ENCODE measurements at regions not wholly inside any gene's neighbourhood (a gene's known extent, or its start where the extent isn't known, plus 50 kb on each side); places are given as distances from the start of the nearest gene placed in this dataset.

- Mint-ChIP-seq H3K27ac (no peak overlapping the region), H3K9me3 (peaks cover 19 to 28% of the 10 kb centered on the region in 2 donors), H3K36me3 (peaks cover 25 to 32% of the 10 kb centered on the region in 2 donors)
- ATAC-seq: no peak
- no peak for DNase-seq (ENCODE audit: low spot score in 2 of 2)
Observed at GRCh38 chr1:229085291-229085690, 185.6 kb upstream of the RAB4A start.

GRCh38 chr1:229086091-229086490, 184.8 kb upstream of the RAB4A start:
- DNase-seq (ENCODE audit: low spot score in 2 of 2) (no peak), ATAC-seq (no peak)
- Mint-ChIP-seq H3K36me3 (peaks cover 25 to 29% of the 10 kb centered on the region in 2 donors), H3K27ac (no peak overlapping the region), H3K9me3 (peaks cover 19 to 27% of the 10 kb centered on the region in 2 donors)

GRCh38 chr1:229086686-229087085, 184.2 kb upstream of the RAB4A start:
- no peak for ATAC-seq
- no peak overlapping the region for H3K27ac Mint-ChIP-seq
- DNase-seq (ENCODE audit: low spot score in 2 of 2): no peak
- H3K9me3 Mint-ChIP-seq: peaks cover 15 to 21% of the 10 kb centered on the region in 2 donors
- peaks cover 21 to 23% of the 10 kb centered on the region in 2 donors for H3K36me3 Mint-ChIP-seq

- no peak overlapping the region for H3K27ac Mint-ChIP-seq
- ATAC-seq (no peak), DNase-seq (ENCODE audit: low spot score in 2 of 2) (no peak)
- H3K9me3 Mint-ChIP-seq: peaks cover 12 to 19% of the 10 kb centered on the region in 2 donors
- H3K36me3 Mint-ChIP-seq: peaks cover 16 to 18% of the 10 kb centered on the region in 2 donors
Observed at GRCh38 chr1:229087339-229087738, 183.6 kb upstream of the RAB4A start.

GRCh38 chr1:229087906-229088305, 183.0 kb upstream of the RAB4A start:
- Mint-ChIP-seq H3K36me3 (peaks cover 11 to 12% of the 10 kb centered on the region in 2 donors), H3K27ac (no peak overlapping the region), H3K9me3 (peaks cover 6 to 14% of the 10 kb centered on the region in 2 donors)
- DNase-seq (ENCODE audit: low spot score in 2 of 2) (no peak), ATAC-seq (no peak)

GRCh38 chr1:229088711-229089110, 182.2 kb upstream of the RAB4A start:
- H3K36me3 Mint-ChIP-seq: peaks cover 3 to 4% of the 10 kb centered on the region in 2 donors
- ATAC-seq (no peak), DNase-seq (ENCODE audit: low spot score in 2 of 2) (no peak)
- no peak overlapping the region for H3K27ac Mint-ChIP-seq
- H3K9me3 Mint-ChIP-seq: peaks cover 3 to 9% of the 10 kb centered on the region in 2 donors

GRCh38 chr1:229089586-229090208, 181.2 kb upstream of the RAB4A start:
- Mint-ChIP-seq H3K27ac (no peak overlapping the region), H3K9me3 (no peaks in the 10 kb centered on the region), H3K36me3 (no peaks in the 10 kb centered on the region)
- ATAC-seq: no peak
- no peak for DNase-seq (ENCODE audit: low spot score in 2 of 2)

- ATAC-seq (no peak), DNase-seq (ENCODE audit: low spot score in 2 of 2) (no peak)
- no peaks in the 10 kb centered on the region for H3K9me3 Mint-ChIP-seq
- no peaks in the 10 kb centered on the region for H3K36me3 Mint-ChIP-seq
- no peak overlapping the region for H3K27ac Mint-ChIP-seq
Observed at GRCh38 chr1:229091721-229092136, 179.2 kb upstream of the RAB4A start.

- no peaks in the 10 kb centered on the region for H3K9me3 Mint-ChIP-seq
- H3K36me3 Mint-ChIP-seq: no peaks in the 10 kb centered on the region
- no peak for DNase-seq (ENCODE audit: low spot score in 2 of 2)
- peak overlapping the region in 1 of 2 donors; percentile 46 for H3K27ac Mint-ChIP-seq
- ATAC-seq: no peak
Observed at GRCh38 chr1:229092377-229093237, 178.3 kb upstream of the RAB4A start.

GRCh38 chr1:229093238-229093540, 177.7 kb upstream of the RAB4A start:
- DNase-seq (ENCODE audit: low spot score in 2 of 2): no peak
- no peaks in the 10 kb centered on the region for H3K9me3 Mint-ChIP-seq

GRCh38 chr1:229093609-229094336, 177.1 kb upstream of the RAB4A start:
- DNase-seq (ENCODE audit: low spot score in 2 of 2): no peak
- no peaks in the 10 kb centered on the region for H3K9me3 Mint-ChIP-seq
- no peaks in the 10 kb centered on the region for H3K36me3 Mint-ChIP-seq
- H3K27ac Mint-ChIP-seq: no peak overlapping the region
- no peak for ATAC-seq

More at GRCh38 chr1:229093238-229093540, 177.7 kb upstream of the RAB4A start:
- Mint-ChIP-seq H3K36me3 (no peaks in the 10 kb centered on the region), H3K27ac (peak overlapping the region in 1 of 2 donors; percentile 46)
- ATAC-seq: no peak

GRCh38 chr1:229094476-229095311, 176.2 kb upstream of the RAB4A start:
- H3K36me3 Mint-ChIP-seq: no peaks in the 10 kb centered on the region
- H3K27ac Mint-ChIP-seq: no peak overlapping the region
- no peaks in the 10 kb centered on the region for H3K9me3 Mint-ChIP-seq
- no peak for DNase-seq (ENCODE audit: low spot score in 2 of 2)
- no peak for ATAC-seq

GRCh38 chr1:229095325-229095724, 175.6 kb upstream of the RAB4A start:
- no peak for ATAC-seq
- Mint-ChIP-seq H3K27ac (peak overlapping the region in 1 of 2 donors; percentile 37), H3K9me3 (no peaks in the 10 kb centered on the region), H3K36me3 (no peaks in the 10 kb centered on the region)
- DNase-seq (ENCODE audit: low spot score in 2 of 2): no peak

GRCh38 chr1:229097356-229097755, 173.6 kb upstream of the RAB4A start:
- ATAC-seq (no peak), DNase-seq (ENCODE audit: low spot score in 2 of 2) (no peak)
- H3K27ac Mint-ChIP-seq: no peak overlapping the region

GRCh38 chr1:229098361-229098760, 172.6 kb upstream of the RAB4A start:
- ATAC-seq (no peak), DNase-seq (ENCODE audit: low spot score in 2 of 2) (no peak)
- Mint-ChIP-seq H3K36me3 (no peaks in the 10 kb centered on the region), H3K9me3 (no peaks in the 10 kb centered on the region), H3K27ac (no peak overlapping the region)

More at GRCh38 chr1:229097356-229097755, 173.6 kb upstream of the RAB4A start:
- Mint-ChIP-seq H3K36me3 (no peaks in the 10 kb centered on the region), H3K9me3 (no peaks in the 10 kb centered on the region)

- no peak for DNase-seq (ENCODE audit: low spot score in 2 of 2)
- Mint-ChIP-seq H3K36me3 (no peaks in the 10 kb centered on the region), H3K9me3 (no peaks in the 10 kb centered on the region), H3K27ac (no peak overlapping the region)
- ATAC-seq: no peak
Observed at GRCh38 chr1:229098903-229099578, 171.9 kb upstream of the RAB4A start.

Data from activated naive CD4-positive, alpha-beta T cell treated with anti-CD3 and anti-CD28 coated beads, Interleukin-2, amount 50 U/mL, for 72 hours (primary cell).